Neural cell (in vitro differentiated cells): ENCODE measurements at regions not wholly inside any gene's neighbourhood (a gene's known extent, or its start where the extent isn't known, plus 50 kb on each side); places are given as distances from the start of the nearest gene placed in this dataset.
"Not testable (repeated sequence)": the region's sequence is repeated elsewhere in the genome, so short reads cannot be mapped to it uniquely, and the experiment has no call there.

Source experiments
- H2AFZ ChIP-seq: fragments of 200-600, 300-800 bp; sonication (generic), shearing (Covaris generic); 2 replicates; pipeline ENCODE4 v1.6.0; 2014; ENCODE audit warnings: low read depth, mild to moderate bottlenecking, antibody characterized with exemption, low read length, moderate library complexity
- H3F3A ChIP-seq: fragments of 200-600 bp; shearing (Covaris generic); 2 replicates; pipeline ENCODE4 v1.6.1; 2016; ENCODE audit warnings: mild to moderate bottlenecking, moderate library complexity, mixed read lengths, antibody characterized with exemption, low read length; ENCODE audit not compliant: insufficient read depth, poor library complexity, severe bottlenecking
- H3K27ac ChIP-seq: fragments of 200-600, 300-800 bp; sonication (generic), shearing (Covaris generic); 2 replicates; pipeline ENCODE4 v1.5.1; 2014; ENCODE audit warnings: mild to moderate bottlenecking, low read length, moderate library complexity
- H3K27me3 ChIP-seq: fragments of 300-800, 200-600 bp; sonication (generic), shearing (Covaris generic); 2 replicates; pipeline ENCODE4 v1.6.0; 2014; ENCODE audit warnings: mild to moderate bottlenecking, low read depth, low read length, moderate library complexity; ENCODE audit not compliant: insufficient read depth
- H3K36me3 ChIP-seq: fragments of 300-800, 200-600 bp; sonication (generic), shearing (Covaris generic); 2 replicates; pipeline ENCODE4 v1.5.1; 2014; ENCODE audit warnings: mild to moderate bottlenecking, antibody characterized with exemption, low read length, moderate library complexity; ENCODE audit not compliant: insufficient read depth
- H3K4me2 ChIP-seq: fragments of 300-800, 200-600 bp; sonication (generic), shearing (Covaris generic); 2 replicates; pipeline ENCODE4 v1.6.0; 2014; ENCODE audit warnings: mild to moderate bottlenecking, low read length
- H3K4me3 ChIP-seq: fragments of 300-800, 200-600 bp; sonication (generic), shearing (Covaris generic); 2 replicates; pipeline ENCODE4 v1.5.1; 2014; ENCODE audit warnings: mild to moderate bottlenecking, low read length, moderate library complexity
- H3K79me2 ChIP-seq: fragments of 200-600 bp; shearing (Covaris generic); replicated peaks from 2 replicates; pipeline ENCODE4 v1.6.0; 2014; ENCODE audit warnings: mild to moderate bottlenecking, low read length, moderate library complexity; ENCODE audit not compliant: insufficient read depth
- H3K9ac ChIP-seq: fragments of 300-800, 200-600 bp; sonication (generic), shearing (Covaris generic); 2 replicates; pipeline ENCODE4 v1.6.1; 2016; ENCODE audit warnings: mild to moderate bottlenecking, low read length, mixed read lengths
- H3K9me2 ChIP-seq: fragments of 200-600 bp; shearing (Covaris generic); 2 replicates; pipeline ENCODE4 v1.6.1; 2016; ENCODE audit warnings: mild to moderate bottlenecking, low read length, mixed read lengths; ENCODE audit not compliant: insufficient read depth
- H3K9me3 ChIP-seq: fragments of 200-600, 300-800 bp; sonication (generic), shearing (Covaris generic); 2 replicates; pipeline ENCODE4 v1.6.1; 2016; ENCODE audit warnings: mild to moderate bottlenecking, mixed run types, low read length, moderate library complexity, mixed read lengths
- H4K20me1 ChIP-seq: fragments of 200-600 bp; shearing (Covaris generic); 2 replicates; pipeline ENCODE4 v1.6.1; 2016; ENCODE audit warnings: mild to moderate bottlenecking, mixed run types; ENCODE audit not compliant: insufficient read depth
- EP300 ChIP-seq: fragments of 450-650 bp; conservative IDR thresholded peaks from 2 replicates; pipeline ENCODE4 v1.6.1; 2014; ENCODE audit warnings: antibody characterized with exemption, mild to moderate bottlenecking, moderate library complexity; ENCODE audit not compliant: poor library complexity, severe bottlenecking
- EZH2 ChIP-seq: fragments of 200-600, 300-800 bp; shearing (Covaris generic), sonication (generic); IDR thresholded peaks from 2 replicates; pipeline ENCODE4 v1.6.1; 2014; ENCODE audit warnings: antibody characterized with exemption, low read length, borderline replicate concordance, mild to moderate bottlenecking; ENCODE audit not compliant: insufficient read depth, poor library complexity, severe bottlenecking
- MXI1 ChIP-seq: fragments of 450-650 bp; conservative IDR thresholded peaks from 2 replicates; pipeline ENCODE4 v1.6.1; 2014; ENCODE audit warnings: antibody characterized with exemption, mild to moderate bottlenecking; ENCODE audit not compliant: poor library complexity, severe bottlenecking
- POLR2AphosphoS5 ChIP-seq: IDR thresholded peaks from 2 replicates; pipeline ENCODE4 v1.6.1; 2012
- RAD21 ChIP-seq: fragments of 450-650 bp; conservative IDR thresholded peaks from 2 replicates; pipeline ENCODE4 v1.6.1; 2014; ENCODE audit warnings: antibody characterized with exemption, mild to moderate bottlenecking, moderate library complexity
- SMC3 ChIP-seq: fragments of 450-650 bp; conservative IDR thresholded peaks from 2 replicates; pipeline ENCODE4 v1.6.1; 2014; ENCODE audit warnings: antibody characterized with exemption, mild to moderate bottlenecking, moderate library complexity; ENCODE audit not compliant: poor library complexity
- TAF1 ChIP-seq: IDR thresholded peaks from 2 replicates; pipeline ENCODE4 v1.6.1; 2012; ENCODE audit warnings: low read depth
- TF ChIP-seq, protein P1 (sequence below): fragments of 450-650 bp; IDR thresholded peaks from 2 replicates; pipeline ENCODE4 v1.5.1; 2014; ENCODE audit warnings: antibody characterized with exemption, mild to moderate bottlenecking, moderate library complexity; ENCODE audit not compliant: poor library complexity, severe bottlenecking
- TF ChIP-seq, protein P2 (sequence below): IDR thresholded peaks from 2 replicates; pipeline ENCODE4 v1.6.1; 2012; ENCODE audit warnings: borderline replicate concordance

DNA sequence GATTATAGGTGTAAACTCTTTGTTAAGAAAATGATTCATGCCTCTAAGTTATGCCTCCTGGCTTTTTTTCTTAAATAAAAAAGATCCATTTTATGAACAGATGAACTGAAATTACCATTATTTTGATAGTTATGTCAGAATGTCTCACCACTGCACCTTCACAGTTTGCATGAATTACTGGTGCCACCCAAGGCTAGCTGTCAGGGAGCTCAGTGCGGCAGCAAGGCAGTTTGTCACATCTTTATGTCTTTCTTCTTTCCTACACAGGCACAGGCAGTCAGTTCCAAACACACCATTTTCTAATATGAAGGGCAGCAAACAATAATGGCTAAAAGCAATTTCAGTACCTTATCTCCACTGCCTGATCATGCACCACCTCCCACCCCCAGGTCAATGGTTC lies 147.7 kb downstream of the SREK1 start:
- H3K9me3 ChIP-seq: no peaks in the 10 kb centered on the region
- no peaks in the 10 kb centered on the region for H3F3A ChIP-seq
- H3K9ac ChIP-seq: no peak overlapping the region
- H3K27ac ChIP-seq: no peak overlapping the region
- H3K36me3 ChIP-seq: no peaks in the 10 kb centered on the region
- no peak overlapping the region for H3K4me2 ChIP-seq
- TF ChIP-seq, protein P1, sequence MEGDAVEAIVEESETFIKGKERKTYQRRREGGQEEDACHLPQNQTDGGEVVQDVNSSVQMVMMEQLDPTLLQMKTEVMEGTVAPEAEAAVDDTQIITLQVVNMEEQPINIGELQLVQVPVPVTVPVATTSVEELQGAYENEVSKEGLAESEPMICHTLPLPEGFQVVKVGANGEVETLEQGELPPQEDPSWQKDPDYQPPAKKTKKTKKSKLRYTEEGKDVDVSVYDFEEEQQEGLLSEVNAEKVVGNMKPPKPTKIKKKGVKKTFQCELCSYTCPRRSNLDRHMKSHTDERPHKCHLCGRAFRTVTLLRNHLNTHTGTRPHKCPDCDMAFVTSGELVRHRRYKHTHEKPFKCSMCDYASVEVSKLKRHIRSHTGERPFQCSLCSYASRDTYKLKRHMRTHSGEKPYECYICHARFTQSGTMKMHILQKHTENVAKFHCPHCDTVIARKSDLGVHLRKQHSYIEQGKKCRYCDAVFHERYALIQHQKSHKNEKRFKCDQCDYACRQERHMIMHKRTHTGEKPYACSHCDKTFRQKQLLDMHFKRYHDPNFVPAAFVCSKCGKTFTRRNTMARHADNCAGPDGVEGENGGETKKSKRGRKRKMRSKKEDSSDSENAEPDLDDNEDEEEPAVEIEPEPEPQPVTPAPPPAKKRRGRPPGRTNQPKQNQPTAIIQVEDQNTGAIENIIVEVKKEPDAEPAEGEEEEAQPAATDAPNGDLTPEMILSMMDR: no peak
- TF ChIP-seq SMC3: no peak
- no peak for TF ChIP-seq POLR2AphosphoS5
- TF ChIP-seq TAF1: no peak
- TF ChIP-seq EP300: no peak
- TF ChIP-seq, protein P2, sequence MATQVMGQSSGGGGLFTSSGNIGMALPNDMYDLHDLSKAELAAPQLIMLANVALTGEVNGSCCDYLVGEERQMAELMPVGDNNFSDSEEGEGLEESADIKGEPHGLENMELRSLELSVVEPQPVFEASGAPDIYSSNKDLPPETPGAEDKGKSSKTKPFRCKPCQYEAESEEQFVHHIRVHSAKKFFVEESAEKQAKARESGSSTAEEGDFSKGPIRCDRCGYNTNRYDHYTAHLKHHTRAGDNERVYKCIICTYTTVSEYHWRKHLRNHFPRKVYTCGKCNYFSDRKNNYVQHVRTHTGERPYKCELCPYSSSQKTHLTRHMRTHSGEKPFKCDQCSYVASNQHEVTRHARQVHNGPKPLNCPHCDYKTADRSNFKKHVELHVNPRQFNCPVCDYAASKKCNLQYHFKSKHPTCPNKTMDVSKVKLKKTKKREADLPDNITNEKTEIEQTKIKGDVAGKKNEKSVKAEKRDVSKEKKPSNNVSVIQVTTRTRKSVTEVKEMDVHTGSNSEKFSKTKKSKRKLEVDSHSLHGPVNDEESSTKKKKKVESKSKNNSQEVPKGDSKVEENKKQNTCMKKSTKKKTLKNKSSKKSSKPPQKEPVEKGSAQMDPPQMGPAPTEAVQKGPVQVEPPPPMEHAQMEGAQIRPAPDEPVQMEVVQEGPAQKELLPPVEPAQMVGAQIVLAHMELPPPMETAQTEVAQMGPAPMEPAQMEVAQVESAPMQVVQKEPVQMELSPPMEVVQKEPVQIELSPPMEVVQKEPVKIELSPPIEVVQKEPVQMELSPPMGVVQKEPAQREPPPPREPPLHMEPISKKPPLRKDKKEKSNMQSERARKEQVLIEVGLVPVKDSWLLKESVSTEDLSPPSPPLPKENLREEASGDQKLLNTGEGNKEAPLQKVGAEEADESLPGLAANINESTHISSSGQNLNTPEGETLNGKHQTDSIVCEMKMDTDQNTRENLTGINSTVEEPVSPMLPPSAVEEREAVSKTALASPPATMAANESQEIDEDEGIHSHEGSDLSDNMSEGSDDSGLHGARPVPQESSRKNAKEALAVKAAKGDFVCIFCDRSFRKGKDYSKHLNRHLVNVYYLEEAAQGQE: no peak
- no peak for TF ChIP-seq MXI1
- no peak for TF ChIP-seq EZH2
- no peak for TF ChIP-seq RAD21
- H3K27me3 ChIP-seq: no peaks in the 10 kb centered on the region
- no peaks in the 10 kb centered on the region for H4K20me1 ChIP-seq
- H3K4me3 ChIP-seq: no peak overlapping the region
- H2AFZ ChIP-seq: no peak overlapping the region
- H3K79me2 ChIP-seq: no peaks in the 10 kb centered on the region
- no peaks in the 10 kb centered on the region for H3K9me2 ChIP-seq

DNA sequence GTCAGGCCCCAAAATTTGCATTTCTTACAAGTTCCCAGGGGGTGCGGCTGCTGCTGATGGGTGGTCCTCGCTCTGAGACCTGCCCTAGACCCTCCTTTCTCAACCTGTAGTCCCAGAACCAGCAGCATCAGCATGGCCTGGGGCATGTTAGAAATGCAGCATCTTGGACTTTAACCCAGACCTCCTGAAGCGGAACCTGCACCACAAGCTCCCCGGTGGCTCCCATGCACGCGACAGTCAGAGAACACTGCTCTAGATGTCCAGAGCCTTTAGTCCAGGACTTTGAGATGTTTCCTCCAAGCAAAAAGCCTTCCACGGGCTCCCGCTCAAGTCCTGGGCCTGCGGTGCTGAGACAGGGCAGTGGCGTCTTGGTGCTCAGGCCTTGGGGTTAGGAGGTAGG lies 149.8 kb downstream of the SREK1 start:
- H2AFZ ChIP-seq, H3K27me3 ChIP-seq, H3K4me2 ChIP-seq, H4K20me1 ChIP-seq, H3F3A ChIP-seq, H3K36me3 ChIP-seq, H3K27ac ChIP-seq, H3K9me2 ChIP-seq, H3K9me3 ChIP-seq, H3K9ac ChIP-seq, H3K79me2 ChIP-seq, H3K4me3 ChIP-seq: not testable (repeated sequence)

DNA sequence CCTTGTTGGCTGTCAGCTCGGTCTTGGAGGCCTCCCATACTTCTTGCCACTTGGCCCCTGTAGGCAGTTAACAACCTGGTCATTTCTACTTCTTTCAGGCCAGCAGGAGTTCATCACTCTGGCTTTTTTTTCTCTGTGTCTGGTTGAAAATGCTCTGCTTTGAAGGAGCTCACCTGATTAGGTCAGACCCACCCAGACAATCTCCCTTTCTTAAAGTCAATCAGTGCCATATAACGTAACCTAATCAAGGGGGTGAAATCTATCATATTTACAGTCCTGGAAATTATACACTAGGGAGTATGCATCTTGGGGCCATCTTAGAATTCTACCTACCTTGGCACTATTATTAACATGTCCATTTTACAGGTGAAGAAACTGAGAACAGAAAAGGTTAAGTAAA lies 155.4 kb downstream of the SREK1 start:
- Histone ChIP-seq H3K4me2 (no peak overlapping the region), H3F3A (no peaks in the 10 kb centered on the region), H3K9ac (no peak overlapping the region), H3K4me3 (no peak overlapping the region), H4K20me1 (no peaks in the 10 kb centered on the region), H3K27ac (no peak overlapping the region), H3K9me3 (no peaks in the 10 kb centered on the region), H3K79me2 (no peaks in the 10 kb centered on the region), H2AFZ (no peak overlapping the region), H3K9me2 (no peaks in the 10 kb centered on the region), H3K27me3 (no peaks in the 10 kb centered on the region), H3K36me3 (no peaks in the 10 kb centered on the region)
- TF ChIP-seq EZH2 (no peak), RAD21 (no peak), EP300 (no peak), TAF1 (no peak), MXI1 (no peak), POLR2AphosphoS5 (no peak), SMC3 (no peak)
- TF ChIP-seq, protein P1: no peak
- TF ChIP-seq, protein P2: no peak
